GM18502 (cell line): ENCODE measurements at regions not wholly inside any gene's neighbourhood (a gene's known extent, or its start where the extent isn't known, plus 50 kb on each side); places are given as distances from the start of the nearest gene placed in this dataset.
"Not testable (repeated sequence)": the region's sequence is repeated elsewhere in the genome, so short reads cannot be mapped to it uniquely, and the experiment has no call there.

Source experiments
- ATAC-seq: cut with Tn5 transposase; IDR thresholded peaks from one replicate; pipeline ENCODE4 v1.9.1; 2021; ENCODE audit warnings: mild to moderate bottlenecking; ENCODE audit not compliant: unreplicated experiment, poor library complexity

GRCh38 chr12:19659086-19659485 is 219.8 kb downstream of the AEBP2 start:
- no peak for ATAC-seq

DNA sequence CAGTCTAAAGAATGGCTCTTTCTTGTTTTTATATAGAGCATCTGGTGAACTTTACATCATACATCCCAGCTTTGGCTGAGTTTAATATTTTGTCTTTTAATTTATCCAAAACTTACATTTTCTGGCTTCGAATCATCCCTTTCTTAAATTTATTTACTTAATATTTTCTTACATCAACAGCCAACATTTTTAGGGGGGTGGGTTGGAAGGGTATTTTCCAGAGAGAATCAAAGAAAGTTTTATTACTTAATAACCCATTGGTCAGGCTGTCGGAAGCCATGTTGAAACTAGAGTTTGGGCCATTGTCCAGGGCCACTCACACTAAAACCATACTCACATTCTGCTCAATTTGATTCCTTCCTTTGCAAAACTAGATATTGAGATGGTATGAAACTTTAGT is 220.2 kb downstream of the AEBP2 start:
- ATAC-seq, result no peak

- no peak for ATAC-seq
Measured at GRCh38 chr12:19665121-19665900, 226.0 kb downstream of the AEBP2 start.

DNA sequence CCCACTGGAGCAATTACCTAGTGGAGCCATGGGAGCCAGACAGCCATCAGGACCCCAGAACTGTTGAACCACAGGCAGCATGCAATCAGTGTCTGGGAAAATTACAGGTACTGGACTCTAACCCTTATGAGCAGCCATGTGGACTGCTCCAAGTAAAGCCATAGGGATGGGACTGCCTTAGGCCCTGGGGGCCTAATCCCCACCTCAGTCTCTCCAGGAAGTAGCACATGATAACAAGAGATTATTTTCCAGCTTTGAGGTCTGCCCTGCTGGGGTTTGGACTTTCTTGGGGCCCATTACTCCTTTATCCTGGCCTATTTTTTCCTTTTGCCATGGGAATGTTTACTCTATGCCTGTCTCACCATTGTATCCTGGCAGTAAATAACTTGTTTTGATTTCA is 226.8 kb downstream of the AEBP2 start:
- no peak for ATAC-seq

DNA sequence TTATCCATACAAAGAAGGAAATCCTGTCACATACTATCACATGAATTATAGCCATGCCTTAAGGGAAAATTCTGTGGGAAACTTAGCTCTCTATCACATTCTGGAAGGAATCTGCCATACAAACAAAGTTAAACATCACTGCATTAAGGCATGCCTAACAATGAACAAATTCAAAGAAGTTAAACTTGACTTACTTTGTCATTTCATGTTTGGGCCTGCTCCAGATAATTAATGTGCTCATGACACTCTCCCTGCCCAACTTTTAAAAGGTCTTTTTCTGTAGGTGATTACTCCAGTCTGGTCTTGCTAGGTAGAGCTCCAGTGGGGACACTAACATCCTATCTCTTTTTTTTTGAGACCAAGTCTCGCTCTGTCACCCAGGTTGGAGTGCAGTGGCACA is 230.5 kb downstream of the AEBP2 start:
- no peak for ATAC-seq

DNA sequence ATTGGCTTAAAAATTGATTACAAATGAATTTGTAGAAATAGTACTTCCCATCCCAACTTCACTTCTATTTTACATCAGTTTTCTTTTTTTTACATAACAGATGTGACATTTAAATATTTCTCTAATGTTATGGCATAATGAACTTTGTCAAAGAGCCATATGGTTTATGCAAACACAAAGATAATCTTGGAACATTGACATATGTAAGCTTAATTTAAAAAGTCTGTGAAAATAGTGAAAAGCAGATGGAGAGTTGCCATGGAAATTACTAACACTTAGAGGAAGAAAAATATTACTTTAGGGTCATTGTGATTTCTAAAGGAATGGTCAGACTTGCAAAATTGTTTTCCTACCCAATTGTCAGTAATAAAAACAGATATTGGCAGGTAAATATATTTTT is 232.4 kb downstream of the AEBP2 start:
- ATAC-seq, result no peak

DNA sequence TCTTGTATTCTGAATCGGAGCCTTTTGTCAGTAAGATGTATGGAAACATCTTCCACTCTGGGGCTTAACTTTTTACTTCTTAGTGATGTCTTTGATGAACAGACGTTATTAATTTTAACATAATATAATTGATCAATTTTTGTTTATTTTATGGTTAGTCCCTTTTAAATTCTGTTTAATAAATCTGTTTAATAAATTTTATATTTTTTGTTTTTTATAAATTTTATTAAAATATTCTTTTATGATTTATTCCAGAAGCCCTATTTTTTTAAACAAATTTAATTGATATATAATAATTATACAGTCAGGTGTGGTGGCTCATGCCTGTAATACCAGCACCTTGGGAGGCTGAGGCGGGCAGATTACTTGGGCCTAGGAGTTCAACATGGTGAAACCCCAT is 235.1 kb downstream of the AEBP2 start:
- ATAC-seq, result no peak

GRCh38 chr12:19675361-19675760 is 236.1 kb downstream of the AEBP2 start:
- ATAC-seq, result peak; percentile 57

DNA sequence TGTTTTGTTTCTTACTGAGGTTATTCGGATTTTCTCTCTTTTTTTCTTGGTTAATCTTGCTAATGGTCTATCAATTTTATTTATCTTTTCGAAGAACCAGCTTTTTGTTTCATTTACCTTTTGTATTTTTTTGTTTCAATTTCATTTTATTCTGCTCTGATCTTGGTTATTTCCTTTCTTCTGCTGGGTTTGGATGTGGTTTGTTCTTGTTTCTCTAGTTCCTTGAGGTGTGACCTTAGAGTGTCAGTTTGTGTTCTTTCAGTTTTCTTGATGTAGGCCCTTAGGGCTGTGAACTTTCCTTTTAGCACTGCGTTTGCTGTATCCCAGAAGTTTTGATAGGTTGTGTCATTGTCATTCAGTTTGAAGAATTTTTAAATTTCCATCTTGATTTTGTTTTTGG is 239.2 kb downstream of the AEBP2 start:
- ATAC-seq, result not testable (repeated sequence)

DNA sequence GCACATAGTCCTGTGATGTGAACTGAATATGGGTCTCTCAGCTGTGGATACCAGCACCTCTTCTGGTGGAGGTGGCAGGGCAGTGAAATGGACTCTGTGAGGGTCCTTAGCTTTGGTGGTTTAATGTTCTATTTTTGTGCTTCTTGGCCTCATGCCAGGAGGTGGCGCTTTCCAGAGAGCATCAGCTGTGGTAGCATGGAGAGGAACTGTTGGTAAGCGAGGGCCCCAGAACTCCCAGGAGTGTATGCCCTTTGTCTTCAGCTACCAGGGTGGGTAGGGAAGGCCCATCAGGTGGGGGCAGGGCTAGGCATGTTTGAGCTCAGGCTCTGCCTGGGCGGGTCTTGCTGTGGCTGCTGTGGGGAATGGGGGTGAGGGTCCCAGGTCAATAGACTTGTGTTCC is 241.7 kb downstream of the AEBP2 start:
- no peak for ATAC-seq

- ATAC-seq, result no peak
Measured at GRCh38 chr12:19683178-19683927, 244.1 kb downstream of the AEBP2 start.

DNA sequence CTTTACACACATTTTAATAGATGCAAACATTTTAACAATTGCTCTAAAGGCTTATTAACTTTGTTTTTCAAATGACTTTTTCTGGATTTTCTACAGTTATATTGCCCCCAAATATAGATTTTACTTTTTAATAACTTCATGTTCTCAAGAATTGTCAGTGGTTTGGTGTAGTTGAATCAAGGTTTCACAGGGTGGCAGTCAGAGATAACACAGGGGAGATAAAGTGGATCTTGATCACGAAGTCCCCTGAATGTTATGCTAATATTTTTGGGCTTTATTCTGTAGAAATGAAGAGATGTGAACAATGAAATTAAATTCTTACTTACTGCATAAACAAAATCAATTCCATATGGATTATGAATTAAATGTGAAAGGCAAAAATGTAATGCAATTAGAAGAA is 248.1 kb downstream of the AEBP2 start:
- ATAC-seq, result no peak

DNA sequence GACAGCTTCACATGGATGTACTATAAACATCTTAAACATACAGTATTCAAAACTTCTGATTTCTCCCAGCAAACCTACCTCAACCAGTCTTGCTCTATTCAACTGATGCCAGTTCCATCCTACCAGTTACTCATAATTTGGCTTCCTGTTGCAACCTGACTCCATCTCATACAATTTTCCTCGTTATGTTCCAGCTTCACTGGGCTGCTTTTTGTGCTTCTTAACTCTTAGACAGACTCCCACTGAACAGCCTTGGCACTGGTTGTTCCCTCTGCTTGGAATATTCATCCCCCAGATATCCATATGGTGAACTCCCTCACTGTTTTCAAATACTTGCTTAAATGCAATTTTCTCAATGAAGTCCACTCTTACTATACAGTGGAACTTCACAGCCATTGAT is 249.2 kb downstream of the AEBP2 start:
- no peak for ATAC-seq

DNA sequence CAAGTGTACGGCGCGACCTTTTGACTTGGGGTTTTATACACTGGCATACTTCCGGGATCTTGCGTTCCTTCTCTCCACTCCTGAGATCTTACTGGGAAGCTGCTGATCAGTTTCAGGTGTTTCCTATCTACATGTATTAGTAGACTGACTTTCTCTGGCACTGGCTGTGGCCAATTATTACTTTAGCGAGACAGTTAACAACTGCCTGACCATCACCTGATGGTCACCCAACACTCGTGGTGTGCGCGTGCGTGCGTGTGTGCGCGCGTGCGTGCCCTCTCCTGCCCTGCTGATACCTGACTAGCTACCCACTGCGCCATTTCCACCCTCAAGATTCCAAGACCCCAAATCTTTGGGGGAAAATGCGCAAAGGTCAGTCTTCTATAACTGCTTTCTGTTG is 249.9 kb downstream of the AEBP2 start:
- ATAC-seq, result no peak

GRCh38 chr12:19689801-19690472 is 250.6 kb downstream of the AEBP2 start:
- ATAC-seq, result no peak

- no peak for ATAC-seq
Measured at GRCh38 chr12:19692091-19692490, 252.8 kb downstream of the AEBP2 start.

DNA sequence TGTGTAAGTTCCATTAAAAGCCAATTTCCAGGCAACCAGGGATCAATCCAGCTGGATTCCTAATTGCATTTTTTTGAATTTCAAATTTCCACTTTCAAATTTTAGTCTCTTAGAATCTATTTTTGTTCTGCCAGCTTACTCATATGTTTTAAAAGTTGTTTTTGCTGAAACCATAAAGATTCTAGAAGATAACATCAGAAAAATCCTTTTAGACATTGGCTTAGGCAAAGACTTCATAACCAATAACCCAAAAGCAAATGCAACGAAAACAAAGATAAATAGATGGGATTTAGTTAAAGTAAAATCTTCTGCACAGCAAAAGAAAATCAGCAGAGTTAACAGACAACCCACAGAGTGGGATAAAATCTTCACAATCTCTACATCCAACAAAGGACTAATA is 253.3 kb downstream of the AEBP2 start:
- no peak for ATAC-seq

DNA sequence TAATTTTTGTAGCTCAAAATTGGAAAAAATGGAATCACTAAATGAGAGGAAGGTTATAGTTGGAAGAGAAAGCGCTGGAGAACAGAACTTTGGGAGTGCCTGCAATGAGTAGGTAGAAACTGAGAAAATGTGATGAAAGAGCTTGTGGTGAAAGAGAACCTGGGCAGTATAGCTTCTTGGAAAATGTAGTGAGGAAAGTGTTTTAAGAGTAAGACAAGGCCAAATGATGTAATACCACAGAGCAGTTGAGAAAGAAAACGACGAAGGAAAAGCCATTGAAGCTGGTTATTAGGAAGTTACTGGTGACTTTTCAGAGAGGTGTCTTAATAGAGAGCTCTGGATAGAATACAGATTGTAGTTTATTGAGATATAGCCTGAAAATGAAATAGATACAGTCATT is 255.3 kb downstream of the AEBP2 start:
- ATAC-seq, result no peak

- ATAC-seq, result no peak
Measured at GRCh38 chr12:19695244-19696098, 256.2 kb downstream of the AEBP2 start.

DNA sequence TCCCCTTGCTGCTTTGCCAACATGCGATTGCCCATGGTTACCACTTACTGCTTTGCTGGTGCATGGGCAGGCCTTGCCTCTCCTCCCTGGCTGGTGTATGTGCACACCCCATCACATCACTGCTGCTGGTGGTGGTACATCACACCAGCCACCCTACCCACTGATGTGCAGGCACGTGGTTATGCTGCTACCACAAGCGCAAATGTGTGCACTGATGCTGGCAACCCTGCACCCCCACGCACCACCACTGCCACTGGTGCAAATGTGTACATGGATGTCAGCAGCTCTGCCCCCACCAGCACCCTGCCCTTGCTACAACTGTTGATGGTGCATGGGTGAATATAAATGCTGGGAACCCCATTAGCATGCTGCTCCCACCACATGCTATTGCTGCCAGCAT is 261.7 kb downstream of the AEBP2 start:
- no peak for ATAC-seq
